ENCODE measurements at regions not wholly inside any gene's neighbourhood (a gene's known extent, or its start where the extent isn't known, plus 50 kb on each side); places are given as distances from the start of the nearest gene placed in this dataset.

GRCh38 chr20:60952861-60953260, 299.2 kb upstream of the CDH4 start:
- no peak for DNase-seq

- no peak for DNase-seq
Measured at GRCh38 chr20:60953321-60953720, 298.7 kb upstream of the CDH4 start.

GRCh38 chr20:60955706-60956105, 296.4 kb upstream of the CDH4 start:
- no peak for DNase-seq

GRCh38 chr20:60956194-60956593, 295.9 kb upstream of the CDH4 start:
- DNase-seq, result no peak

GRCh38 chr20:60957621-60958020, 294.4 kb upstream of the CDH4 start:
- DNase-seq, result no peak

GRCh38 chr20:60959971-60960370, 292.1 kb upstream of the CDH4 start:
- DNase-seq, result no peak

- no peak for DNase-seq
Measured at GRCh38 chr20:60960500-60960899, 291.6 kb upstream of the CDH4 start.

- DNase-seq, result no peak
Measured at GRCh38 chr20:60961551-60961950, 290.5 kb upstream of the CDH4 start.

- DNase-seq, result no peak
Measured at GRCh38 chr20:60962367-60963045, 289.6 kb upstream of the CDH4 start.

- DNase-seq, result no peak
Measured at GRCh38 chr20:60963146-60963545, 288.9 kb upstream of the CDH4 start.

GRCh38 chr20:60964911-60965310, 287.1 kb upstream of the CDH4 start:
- no peak for DNase-seq

- no peak for DNase-seq
Measured at GRCh38 chr20:60966031-60966430, 286.0 kb upstream of the CDH4 start.

GRCh38 chr20:60966766-60967165, 285.3 kb upstream of the CDH4 start:
- no peak for DNase-seq

- no peak for DNase-seq
Measured at GRCh38 chr20:60967431-60968316, 284.4 kb upstream of the CDH4 start.

GRCh38 chr20:60968853-60969720, 283.0 kb upstream of the CDH4 start:
- DNase-seq, result no peak

- no peak for DNase-seq
Measured at GRCh38 chr20:60970601-60971000, 281.5 kb upstream of the CDH4 start.

GRCh38 chr20:60974022-60974421, 278.0 kb upstream of the CDH4 start:
- no peak for DNase-seq

GRCh38 chr20:60974441-60974945, 277.6 kb upstream of the CDH4 start:
- no peak for DNase-seq

- DNase-seq, result no peak
Measured at GRCh38 chr20:60976139-60976538, 275.9 kb upstream of the CDH4 start.

- no peak for DNase-seq
Measured at GRCh38 chr20:60976913-60977312, 275.1 kb upstream of the CDH4 start.

GRCh38 chr20:60977901-60978300, 274.2 kb upstream of the CDH4 start:
- DNase-seq, result no peak

GRCh38 chr20:60984666-60985065, 267.4 kb upstream of the CDH4 start:
- no peak for DNase-seq

GRCh38 chr20:60986506-60987156, 265.4 kb upstream of the CDH4 start:
- no peak for DNase-seq

All from DMS 273 treated with DMSO at 0.1 percent for 48 hours (cell line).